DND-41 (cell line): ENCODE measurements at regions not wholly inside any gene's neighbourhood (a gene's known extent, or its start where the extent isn't known, plus 50 kb on each side); places are given as distances from the start of the nearest gene placed in this dataset.

Source experiments
- ATAC-seq: fragments of 200-7000 bp; cut with Tn5 transposase; 3 replicates; pipeline ENCODE4 v1.9.1; 2021; ENCODE audit warnings: low read depth; ENCODE audit not compliant: insufficient read depth
- DNase-seq: peaks from one replicate; pipeline ENCODE4 v3.0.0-alpha.2; 2020
- H2AFZ ChIP-seq: 2 replicates; pipeline ENCODE4 v1.6.0; 2012; ENCODE audit warnings: low read depth, low read length
- H3K27ac ChIP-seq: 2 replicates; pipeline ENCODE4 v1.5.1; 2012; ENCODE audit warnings: low read length, inconsistent platforms
- H3K27me3 ChIP-seq: fragments of 200-600 bp; sonication (generic); 2 replicates; pipeline ENCODE4 v1.6.0; 2012; ENCODE audit warnings: low read length, mild to moderate bottlenecking, inconsistent platforms; ENCODE audit not compliant: insufficient read depth, poor library complexity
- H3K36me3 ChIP-seq: 2 replicates; pipeline ENCODE4 v1.5.1; 2012; ENCODE audit warnings: low read length, inconsistent platforms; ENCODE audit not compliant: insufficient read depth
- H3K4me1 ChIP-seq: 2 replicates; pipeline ENCODE4 v1.5.1; 2012; ENCODE audit warnings: mild to moderate bottlenecking, low read length; ENCODE audit not compliant: insufficient read depth
- H3K4me2 ChIP-seq: 2 replicates; pipeline ENCODE4 v1.6.0; 2012; ENCODE audit warnings: mild to moderate bottlenecking, moderate library complexity, low read length, inconsistent platforms; ENCODE audit not compliant: insufficient read depth
- H3K4me3 ChIP-seq, 2 experiments: fragments of 200-600 bp in 1 of 2; shearing (Covaris generic) in 1 of 2; 2 replicates each; pipeline ENCODE4 v1.5.1; 2012 to 2016; ENCODE audit warnings: inconsistent platforms in 2 of 2, low read length in 2 of 2, mild to moderate bottlenecking in 2 of 2, low read depth in 1 of 2, moderate library complexity in 1 of 2
- H3K79me2 ChIP-seq: 2 replicates; pipeline ENCODE4 v1.6.0; 2012; ENCODE audit warnings: low read length, inconsistent platforms; ENCODE audit not compliant: insufficient read depth
- H3K9ac ChIP-seq: 2 replicates; pipeline ENCODE4 v1.6.0; 2012; ENCODE audit warnings: low read depth, mild to moderate bottlenecking, inconsistent platforms, low read length, moderate library complexity
- H3K9me3 ChIP-seq: 2 replicates; pipeline ENCODE4 v1.5.1; 2012; ENCODE audit warnings: low read length, moderate library complexity, mild to moderate bottlenecking, inconsistent platforms; ENCODE audit not compliant: insufficient read depth, severe bottlenecking
- H4K20me1 ChIP-seq: 2 replicates; pipeline ENCODE4 v1.6.0; 2012; ENCODE audit warnings: low read length; ENCODE audit not compliant: insufficient read depth
- CTCF ChIP-seq: IDR thresholded peaks from 2 replicates; pipeline ENCODE4 v1.5.1; 2012; ENCODE audit warnings: borderline replicate concordance, low read length, moderate library complexity, mild to moderate bottlenecking; ENCODE audit not compliant: poor library complexity, severe bottlenecking; ENCODE audit errors: extremely low read depth
- EZH2 ChIP-seq: IDR thresholded peaks from 3 replicates; pipeline ENCODE4 v1.6.1; 2012; ENCODE audit warnings: borderline replicate concordance, low read depth, mild to moderate bottlenecking, moderate library complexity, low read length, inconsistent platforms; ENCODE audit not compliant: severe bottlenecking

GRCh38 chr6:48412656-48413055 lies 301.7 kb upstream of the PTCHD4 start:
- no peak for TF ChIP-seq CTCF
- TF ChIP-seq EZH2 = no peak
- ATAC-seq = no peak

GRCh38 chr6:48404927-48405326 lies 293.9 kb upstream of the PTCHD4 start:
- Histone ChIP-seq H3K27ac (no peak overlapping the region), H3K4me1 (no peaks in the 10 kb centered on the region), H4K20me1 (no peaks in the 10 kb centered on the region), H3K4me3 (no peak overlapping the region), H3K79me2 (no peaks in the 10 kb centered on the region), H3K9me3 (no peaks in the 10 kb centered on the region), H3K36me3 (no peaks in the 10 kb centered on the region), H3K9ac (no peak overlapping the region), H2AFZ (no peak overlapping the region), H3K27me3 (no peaks in the 10 kb centered on the region), H3K4me2 (no peak overlapping the region)
- no peak for TF ChIP-seq EZH2
- no peak for TF ChIP-seq CTCF
- DNase-seq = no peak
- ATAC-seq = no peak

More at GRCh38 chr6:48412656-48413055, 301.7 kb upstream of the PTCHD4 start:
- H3K27ac ChIP-seq = no peak overlapping the region
- H3K79me2 ChIP-seq = no peaks in the 10 kb centered on the region
- no peaks in the 10 kb centered on the region for H3K4me1 ChIP-seq
- H3K9me3 ChIP-seq = no peaks in the 10 kb centered on the region
- H3K4me3 ChIP-seq = no peak overlapping the region
- DNase-seq = no peak
- H3K9ac ChIP-seq = no peak overlapping the region
- H2AFZ ChIP-seq = no peak overlapping the region
- no peaks in the 10 kb centered on the region for H3K27me3 ChIP-seq
- H3K4me2 ChIP-seq = no peak overlapping the region
- no peaks in the 10 kb centered on the region for H3K36me3 ChIP-seq
- no peaks in the 10 kb centered on the region for H4K20me1 ChIP-seq

- H2AFZ ChIP-seq = no peak overlapping the region
- H3K36me3 ChIP-seq = no peaks in the 10 kb centered on the region
- H4K20me1 ChIP-seq = no peaks in the 10 kb centered on the region
- H3K4me3 ChIP-seq = no peak overlapping the region
- H3K4me1 ChIP-seq = no peaks in the 10 kb centered on the region
- H3K79me2 ChIP-seq = no peaks in the 10 kb centered on the region
- no peak overlapping the region for H3K4me2 ChIP-seq
- TF ChIP-seq CTCF (no peak), EZH2 (no peak)
- H3K9ac ChIP-seq = no peak overlapping the region
- no peaks in the 10 kb centered on the region for H3K27me3 ChIP-seq
- H3K9me3 ChIP-seq = no peaks in the 10 kb centered on the region
- DNase-seq (no peak), ATAC-seq (no peak)
- H3K27ac ChIP-seq = no peak overlapping the region
Observed at GRCh38 chr6:48403587-48403986, 292.6 kb upstream of the PTCHD4 start.

GRCh38 chr6:48401016-48401415 lies 290.0 kb upstream of the PTCHD4 start:
- Histone ChIP-seq H3K36me3 (no peaks in the 10 kb centered on the region), H3K9me3 (no peaks in the 10 kb centered on the region), H3K27ac (no peak overlapping the region), H2AFZ (no peak overlapping the region), H3K27me3 (no peaks in the 10 kb centered on the region), H3K4me2 (no peak overlapping the region), H4K20me1 (no peaks in the 10 kb centered on the region), H3K9ac (no peak overlapping the region), H3K4me1 (no peaks in the 10 kb centered on the region), H3K79me2 (no peaks in the 10 kb centered on the region), H3K4me3 (no peak overlapping the region)
- DNase-seq (no peak), ATAC-seq (no peak)
- no peak for TF ChIP-seq EZH2
- no peak for TF ChIP-seq CTCF
